ENCODE measurements at regions not wholly inside any gene's neighbourhood (a gene's known extent, or its start where the extent isn't known, plus 50 kb on each side); places are given as distances from the start of the nearest gene placed in this dataset.

- CTCF ChIA-PET, result no interaction called here
- H3K27ac ChIP-seq (ENCODE audit: low read depth in 1 of 2, low read length in 2 of 2), result no peak overlapping the region
- intact Hi-C loops (cut with DNase I, micrococcal nuclease), result no loop called here
These were observed 1290.6 kb upstream of the CDH8 start for GRCh38 chr16:63326736-63327339.

GRCh38 chr16:63323722-63324705 is 1287.8 kb upstream of the CDH8 start:
- ATAC-seq (ENCODE audit: poor library complexity) (no peak), DNase-seq (no peak)
- no peaks in the 10 kb centered on the region for H3K36me3 Mint-ChIP-seq (ENCODE audit: low read depth)
- Histone ChIP-seq H3K9me3 (ENCODE audit: control insufficient read depth in 1 of 2, insufficient read depth in 1 of 2, low read length in 2 of 2) (peaks cover 0 to 4% of the 10 kb centered on the region in 2 experiments), H3K4me3 (ENCODE audit: low read length) (no peak overlapping the region), H3K27me3 (ENCODE audit: control insufficient read depth in 1 of 2, insufficient read depth in 2 of 2, low read length in 2 of 2) (no peaks in the 10 kb centered on the region), H3K4me1 (ENCODE audit: insufficient read depth, low read length) (no peaks in the 10 kb centered on the region), H3K36me3 (ENCODE audit: insufficient read depth, low read length) (no peaks in the 10 kb centered on the region), H3K27ac (ENCODE audit: low read depth in 1 of 2, low read length in 2 of 2) (no peak overlapping the region)
- H3K27me3 Mint-ChIP-seq, result no peaks in the 10 kb centered on the region
- no peak for TF ChIP-seq CTCF (IDR thresholded peaks at IDR 0.05)
- H3K27ac Mint-ChIP-seq, result no peak overlapping the region
- intact Hi-C loops (cut with DNase I, micrococcal nuclease), result no loop called here
- H3K9me3 Mint-ChIP-seq, result peaks cover 12% of the 10 kb centered on the region
- H3K4me1 Mint-ChIP-seq (ENCODE audit: low read depth), result no peaks in the 10 kb centered on the region
- H3K4me3 Mint-ChIP-seq, result no peak overlapping the region
- ChIA-PET POLR2A (no interaction called here), CTCF (no interaction called here)

More at GRCh38 chr16:63326736-63327339, 1290.6 kb upstream of the CDH8 start:
- H3K9me3 Mint-ChIP-seq, result peaks cover 9% of the 10 kb centered on the region
- H3K4me3 Mint-ChIP-seq, result no peak overlapping the region
- Histone ChIP-seq H3K36me3 (ENCODE audit: insufficient read depth, low read length) (no peaks in the 10 kb centered on the region), H3K4me3 (ENCODE audit: low read length) (no peak overlapping the region), H3K9me3 (ENCODE audit: control insufficient read depth in 1 of 2, insufficient read depth in 1 of 2, low read length in 2 of 2) (no peaks in the 10 kb centered on the region), H3K27me3 (ENCODE audit: control insufficient read depth in 1 of 2, insufficient read depth in 2 of 2, low read length in 2 of 2) (no peaks in the 10 kb centered on the region), H3K4me1 (ENCODE audit: insufficient read depth, low read length) (no peaks in the 10 kb centered on the region)
- ATAC-seq (ENCODE audit: poor library complexity), result no peak
- H3K36me3 Mint-ChIP-seq (ENCODE audit: low read depth), result no peaks in the 10 kb centered on the region
- no peak overlapping the region for H3K27ac Mint-ChIP-seq
- H3K27me3 Mint-ChIP-seq, result no peaks in the 10 kb centered on the region
- H3K4me1 Mint-ChIP-seq (ENCODE audit: low read depth), result no peaks in the 10 kb centered on the region
- DNase-seq, result no peak
- POLR2A ChIA-PET, result no interaction called here
- no peak for TF ChIP-seq CTCF (IDR thresholded peaks at IDR 0.05)

- no peak overlapping the region for H3K27ac ChIP-seq (ENCODE audit: low read depth in 1 of 2, low read length in 2 of 2)
- Mint-ChIP-seq H3K27me3 (no peaks in the 10 kb centered on the region), H3K27ac (no peak overlapping the region), H3K4me3 (no peak overlapping the region), H3K9me3 (peaks cover 16% of the 10 kb centered on the region), H3K36me3 (ENCODE audit: low read depth) (no peaks in the 10 kb centered on the region), H3K4me1 (ENCODE audit: low read depth) (no peaks in the 10 kb centered on the region)
- H3K4me1 ChIP-seq (ENCODE audit: insufficient read depth, low read length), result no peaks in the 10 kb centered on the region
- ChIA-PET CTCF (no interaction called here), POLR2A (no interaction called here)
- no peaks in the 10 kb centered on the region for H3K27me3 ChIP-seq (ENCODE audit: control insufficient read depth in 1 of 2, insufficient read depth in 2 of 2, low read length in 2 of 2)
- H3K9me3 ChIP-seq (ENCODE audit: control insufficient read depth in 1 of 2, insufficient read depth in 1 of 2, low read length in 2 of 2), result peaks cover 0 to 4% of the 10 kb centered on the region in 2 experiments
- H3K4me3 ChIP-seq (ENCODE audit: low read length), result no peak overlapping the region
- no peak for TF ChIP-seq CTCF (IDR thresholded peaks at IDR 0.05)
- DNase-seq (no peak), ATAC-seq (ENCODE audit: poor library complexity) (no peak)
- H3K36me3 ChIP-seq (ENCODE audit: insufficient read depth, low read length), result no peaks in the 10 kb centered on the region
- intact Hi-C loops (cut with DNase I, micrococcal nuclease), result no loop called here
These were observed 1286.8 kb upstream of the CDH8 start for GRCh38 chr16:63323055-63323454.

All from CD4-positive, alpha-beta T cell (primary cell).